ENCODE measurements at regions not wholly inside any gene's neighbourhood (a gene's known extent, or its start where the extent isn't known, plus 50 kb on each side); places are given as distances from the start of the nearest gene placed in this dataset.

DNA sequence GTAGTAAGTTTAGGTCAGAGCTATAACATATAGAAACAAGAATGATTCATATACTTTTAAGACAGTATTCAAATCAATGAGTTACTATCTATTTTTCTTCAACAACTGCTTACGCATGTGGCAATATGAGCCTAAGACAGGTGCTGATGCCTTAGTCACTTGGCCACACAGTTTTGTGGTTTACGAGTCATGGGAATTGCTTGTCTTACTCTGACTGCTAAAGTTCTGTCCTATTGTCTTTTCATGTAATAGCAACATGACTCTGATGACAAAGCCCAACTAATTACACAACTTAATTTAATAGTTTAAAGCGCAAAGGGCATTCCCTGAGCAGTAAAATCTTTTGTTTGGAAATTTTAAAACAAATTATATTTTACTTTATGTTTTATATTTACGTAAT is 159.3 kb upstream of the CENPW start:
- Histone ChIP-seq H3K27me3 (ENCODE audit: insufficient read depth, low read depth, severe bottlenecking) (no peaks in the 10 kb centered on the region), H3K4me3 (ENCODE audit: low read depth, low read length) (no peak overlapping the region), H3K27ac (no peak overlapping the region), H3K9me3 (ENCODE audit: severe bottlenecking) (no peaks in the 10 kb centered on the region), H3K36me3 (no peaks in the 10 kb centered on the region)
- DNase-seq = no peak
- TF ChIP-seq CTCF (IDR thresholded peaks at IDR 0.05; ENCODE audit: low read depth, low read length) = no peak

DNA sequence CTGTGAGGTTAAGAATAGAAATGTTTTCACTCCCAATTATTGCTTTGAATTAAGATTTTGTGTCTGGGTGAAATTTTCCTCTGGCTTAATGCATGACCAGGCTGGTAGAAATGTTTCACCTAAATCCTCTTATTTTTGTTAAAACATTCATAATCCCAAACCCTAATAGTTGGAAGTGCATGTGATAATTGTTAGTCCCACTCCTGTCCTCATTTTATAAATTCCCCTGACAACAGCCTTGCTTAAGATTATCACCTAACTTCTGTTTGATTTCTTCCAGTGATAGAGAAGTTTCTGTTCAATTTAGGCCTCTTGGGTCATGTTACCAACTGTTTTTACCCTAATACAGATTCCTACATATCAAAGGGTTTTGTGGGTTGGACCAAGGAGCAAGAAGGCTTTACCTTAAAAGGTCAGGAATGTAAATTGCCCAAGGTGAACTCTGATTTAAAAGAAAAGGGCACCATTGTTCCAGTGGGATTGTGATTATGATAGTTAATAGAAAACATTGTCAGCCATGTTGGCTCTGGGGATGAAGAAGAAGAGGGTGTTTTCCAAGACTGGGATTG is 158.7 kb upstream of the CENPW start:
- TF ChIP-seq CTCF (IDR thresholded peaks at IDR 0.05; ENCODE audit: low read depth, low read length) = no peak
- no peak for DNase-seq
- H3K36me3 ChIP-seq = no peaks in the 10 kb centered on the region
- no peaks in the 10 kb centered on the region for H3K9me3 ChIP-seq (ENCODE audit: severe bottlenecking)
- H3K27me3 ChIP-seq (ENCODE audit: insufficient read depth, low read depth, severe bottlenecking) = no peaks in the 10 kb centered on the region
- H3K27ac ChIP-seq = no peak overlapping the region
- no peak overlapping the region for H3K4me3 ChIP-seq (ENCODE audit: low read depth, low read length)

DNA sequence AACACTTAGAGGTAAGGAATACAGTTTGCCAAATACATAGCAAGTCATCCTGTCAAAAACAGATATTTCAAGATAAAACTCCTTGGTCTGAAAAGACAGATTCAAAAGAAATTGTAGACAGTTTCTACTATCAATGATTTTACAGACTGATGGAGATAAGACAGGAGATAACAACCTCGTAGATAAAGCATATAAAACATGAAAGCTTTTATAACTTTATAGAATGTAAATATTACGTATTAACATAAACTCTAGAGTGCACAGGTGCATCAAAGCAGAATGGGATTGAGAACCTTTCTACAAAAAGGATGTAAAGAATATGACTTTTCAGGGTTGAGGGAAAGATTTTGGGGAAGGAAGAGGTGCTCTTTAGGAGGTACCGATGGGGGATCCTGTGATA is 158.0 kb upstream of the CENPW start:
- DNase-seq = no peak
- Histone ChIP-seq H3K9me3 (ENCODE audit: severe bottlenecking) (no peaks in the 10 kb centered on the region), H3K36me3 (no peaks in the 10 kb centered on the region), H3K27me3 (ENCODE audit: insufficient read depth, low read depth, severe bottlenecking) (no peaks in the 10 kb centered on the region), H3K4me3 (ENCODE audit: low read depth, low read length) (no peak overlapping the region), H3K27ac (no peak overlapping the region)
- no peak for TF ChIP-seq CTCF (IDR thresholded peaks at IDR 0.05; ENCODE audit: low read depth, low read length)

DNA sequence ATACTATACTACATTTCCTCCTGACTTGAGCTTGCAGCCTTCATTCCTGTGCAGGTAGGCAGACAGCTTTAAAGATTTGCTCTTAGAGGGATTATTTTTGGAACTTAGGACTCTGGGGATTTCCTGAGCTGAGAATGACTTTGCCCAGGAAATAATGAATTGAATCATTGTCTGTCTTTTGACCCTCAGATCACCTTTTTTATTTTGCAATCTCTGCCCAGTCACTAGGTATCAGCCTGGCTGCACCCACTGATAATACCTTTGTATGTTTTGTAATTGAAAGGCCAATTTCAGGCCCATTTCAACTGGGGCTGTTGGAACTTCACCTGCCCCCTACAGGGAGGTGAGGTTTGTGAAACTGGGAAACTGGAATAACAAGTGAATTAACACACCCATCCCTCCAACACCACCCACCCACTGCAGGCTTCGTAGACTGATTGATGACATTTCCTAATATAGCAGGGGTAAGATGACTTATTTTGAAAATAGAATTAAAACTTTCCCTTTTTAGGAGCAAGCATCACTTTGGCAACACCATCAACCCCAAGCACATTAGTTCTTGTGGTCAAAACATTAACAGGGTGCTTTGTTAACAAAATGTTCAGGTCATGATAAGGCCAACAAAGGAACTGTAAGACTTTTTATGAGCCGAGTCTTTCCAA is 157.1 kb upstream of the CENPW start:
- H3K27me3 ChIP-seq (ENCODE audit: insufficient read depth, low read depth, severe bottlenecking) = no peaks in the 10 kb centered on the region
- H3K4me3 ChIP-seq (ENCODE audit: low read depth, low read length) = no peak overlapping the region
- no peak overlapping the region for H3K27ac ChIP-seq
- no peak for TF ChIP-seq CTCF (IDR thresholded peaks at IDR 0.05; ENCODE audit: low read depth, low read length)
- H3K36me3 ChIP-seq = no peaks in the 10 kb centered on the region
- DNase-seq = no peak
- H3K9me3 ChIP-seq (ENCODE audit: severe bottlenecking) = no peaks in the 10 kb centered on the region

DNA sequence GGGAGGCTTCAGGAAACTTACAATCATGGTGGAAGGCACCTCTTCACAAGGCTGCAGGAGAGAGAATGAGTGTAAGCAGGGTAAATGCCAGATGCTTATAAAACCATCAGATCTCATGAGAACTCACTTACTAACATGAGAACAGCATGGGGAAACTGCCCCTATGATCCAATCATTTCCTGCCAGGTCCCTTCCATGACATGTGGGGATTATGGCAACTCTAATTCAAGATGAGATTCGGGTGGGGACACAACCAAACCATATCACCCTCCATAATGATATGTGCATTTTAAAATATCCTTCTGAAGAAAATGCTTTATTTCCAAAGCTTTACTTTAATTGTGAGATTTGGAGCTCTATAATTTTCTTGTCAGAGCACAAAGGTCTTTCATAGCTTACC is 154.1 kb upstream of the CENPW start:
- Histone ChIP-seq H3K27me3 (ENCODE audit: insufficient read depth, low read depth, severe bottlenecking) (no peaks in the 10 kb centered on the region), H3K9me3 (ENCODE audit: severe bottlenecking) (no peaks in the 10 kb centered on the region), H3K4me3 (ENCODE audit: low read depth, low read length) (no peak overlapping the region), H3K36me3 (no peaks in the 10 kb centered on the region), H3K27ac (no peak overlapping the region)
- no peak for TF ChIP-seq CTCF (IDR thresholded peaks at IDR 0.05; ENCODE audit: low read depth, low read length)
- DNase-seq = no peak
